PC-3 (cell line): ENCODE measurements at regions not wholly inside any gene's neighbourhood (a gene's known extent, or its start where the extent isn't known, plus 50 kb on each side); places are given as distances from the start of the nearest gene placed in this dataset.

Experiments used
- ATAC-seq: fragments of 200-7000 bp; cut with Tn5 transposase; 2 replicates; pipeline ENCODE4 v1.9.1; 2020; ENCODE audit warnings: mild to moderate bottlenecking, moderate library complexity
- BruUV-seq: library from RNA; stranded (reverse); fragments of 400-500 nt; replicated peaks from 2 replicates; lab custom pipeline; 2021; lab: Mats Ljungman, UMichigan
- CTCF ChIA-PET: fragments of 300-600 bp; sonication (Branson Sonifier 250); formaldehyde crosslinking; loops from one replicate; lab custom pipeline; 2022; ENCODE audit warnings: antibody characterized with exemption; lab: Charles Lee
- POLR2A ChIA-PET: fragments of 300-600 bp; sonication (Branson Sonifier 250); formaldehyde crosslinking; loops from one replicate; lab custom pipeline; 2022; ENCODE audit warnings: antibody characterized with exemption; ENCODE audit not compliant: unreplicated experiment; lab: Charles Lee
- DNase-seq: peaks from one replicate; pipeline ENCODE4 v3.0.0-alpha.2; 2015
- H2AFZ ChIP-seq: fragments of 300-600 bp; sonication (generic); 2 replicates; pipeline ENCODE4 v1.6.0; 2016; ENCODE audit warnings: antibody characterized with exemption, low read length
- H3F3A ChIP-seq: fragments of 300-600 bp; sonication (generic); one replicate; pipeline ENCODE4 v1.6.0; 2017; ENCODE audit warnings: antibody characterized with exemption, low read length, control low read depth, mild to moderate bottlenecking; ENCODE audit not compliant: unreplicated experiment
- H3K27ac ChIP-seq: fragments of 300-600 bp; sonication (generic); 2 replicates; pipeline ENCODE4 v1.5.1; 2016; ENCODE audit warnings: mild to moderate bottlenecking, low read length
- H3K27me3 ChIP-seq: fragments of 300-600 bp; sonication (generic); 2 replicates; pipeline ENCODE4 v1.6.1; 2016; ENCODE audit warnings: low read length, mixed read lengths
- H3K36me3 ChIP-seq: fragments of 300-600 bp; sonication (generic); 2 replicates; pipeline ENCODE4 v1.6.1; 2016; ENCODE audit warnings: low read depth, mixed run types, low read length, mixed read lengths
- H3K4me1 ChIP-seq: fragments of 300-600 bp; sonication (generic); 2 replicates; pipeline ENCODE4 v1.5.1; 2016; ENCODE audit warnings: low read length; ENCODE audit not compliant: insufficient read depth
- H3K4me2 ChIP-seq: fragments of 300-600 bp; sonication (generic); 2 replicates; pipeline ENCODE4 v1.6.0; 2016; ENCODE audit warnings: low read length
- H3K4me3 ChIP-seq: fragments of 300-600 bp; sonication (generic); 2 replicates; pipeline ENCODE4 v1.5.1; 2016; ENCODE audit warnings: mild to moderate bottlenecking, low read length, mixed read lengths
- H3K79me2 ChIP-seq: fragments of 300-600 bp; sonication (generic); 2 replicates; pipeline ENCODE4 v1.6.1; 2017; ENCODE audit warnings: low read length, mixed read lengths
- H3K9ac ChIP-seq: fragments of 300-600 bp; sonication (generic); 2 replicates; pipeline ENCODE4 v1.6.0; 2016; ENCODE audit warnings: mild to moderate bottlenecking, low read length
- H3K9me2 ChIP-seq: fragments of 300-600 bp; sonication (generic); replicated peaks from 2 replicates; pipeline ENCODE4 v1.6.1; 2016; ENCODE audit warnings: mixed run types, low read length, mixed read lengths
- H3K9me3 ChIP-seq: fragments of 300-600 bp; sonication (generic); 2 replicates; pipeline ENCODE4 v1.6.1; 2016; ENCODE audit warnings: low read length, mixed read lengths
- H4K20me1 ChIP-seq: fragments of 300-600 bp; sonication (generic); 2 replicates; pipeline ENCODE4 v1.6.1; 2016; ENCODE audit warnings: low read length, mixed read lengths
- CTCF ChIP-seq: fragments of 300-600 bp; sonication (generic); conservative IDR thresholded peaks from 2 replicates; pipeline ENCODE4 v1.5.1; 2017; ENCODE audit warnings: antibody characterized with exemption, low read depth, mild to moderate bottlenecking, low read length
- EZH2 ChIP-seq: fragments of 300-600 bp; sonication (generic); IDR thresholded peaks from one replicate; pipeline ENCODE4 v1.6.1; 2017; ENCODE audit warnings: antibody characterized with exemption, mild to moderate bottlenecking, low read length; ENCODE audit not compliant: unreplicated experiment
- EZH2phosphoT487 ChIP-seq: fragments of 300-600 bp; sonication (generic); IDR thresholded peaks from 2 replicates; pipeline ENCODE4 v1.6.1; 2018; ENCODE audit warnings: mild to moderate bottlenecking, antibody characterized with exemption, low read length, borderline replicate concordance
- intact Hi-C: fragments of 100-400 bp; cut with micrococcal nuclease; formaldehyde crosslinking; loops from 2 replicates; pipeline ENCODE4 v1.9.0; 2023

GRCh38 chr2:205929246-205929942 lies 156.6 kb downstream of the INO80D start:
- ATAC-seq: no peak
- CTCF ChIA-PET: no interaction called here

GRCh38 chr2:205925373-205926337 lies 160.3 kb downstream of the INO80D start:
- Histone ChIP-seq H3K36me3 (no peaks in the 10 kb centered on the region), H3K27ac (no peak overlapping the region), H3K9ac (no peak overlapping the region), H3K9me3 (no peaks in the 10 kb centered on the region), H3F3A (no peaks in the 10 kb centered on the region), H3K4me1 (0 out of 2 replicates have a peak, but pooled peaks cover 4% of the 10 kb centered on the region), H3K4me3 (peak overlapping the region; percentile 60), H3K9me2 (no peaks in the 10 kb centered on the region), H3K27me3 (peaks cover 77% of the 10 kb centered on the region), H2AFZ (peak overlapping the region; percentile 86), H4K20me1 (no peaks in the 10 kb centered on the region), H3K79me2 (no peaks in the 10 kb centered on the region), H3K4me2 (peak overlapping the region; percentile 91)
- TF ChIP-seq EZH2 (no peak), CTCF (peak; percentile 97), EZH2phosphoT487 (no peak)
- peak; percentile 75 for DNase-seq
- BruUV-seq: no TSS peak
- peak; percentile 97 for ATAC-seq
- POLR2A ChIA-PET: interaction anchor here (0.5 to 0.7 kb wide), 2 partner anchors 18 to 32 kb away, joined by 3 to 5 read pairs; no protein-coding TSS in a partner anchor
- CTCF ChIA-PET: interaction anchor here (0.5 to 0.9 kb wide), 8 partner anchors 9 to 1664 kb away, joined by 3 to 9 read pairs (median 4); no protein-coding TSS in a partner anchor
- intact Hi-C loops: loop anchor here (2.0 to 5.0 kb wide), 3 partner anchors 23 to 243 kb away; partner anchors contain the start of gene NRP2

More at GRCh38 chr2:205929246-205929942, 156.6 kb downstream of the INO80D start:
- TF ChIP-seq EZH2 (no peak), EZH2phosphoT487 (no peak), CTCF (no peak)
- H3K79me2 ChIP-seq: no peaks in the 10 kb centered on the region
- peaks cover 58% of the 10 kb centered on the region for H3K27me3 ChIP-seq
- 0 out of 2 replicates have a peak, but pooled peaks cover 4% of the 10 kb centered on the region for H3K4me1 ChIP-seq
- H2AFZ ChIP-seq: no peak overlapping the region
- BruUV-seq: no TSS peak
- no peaks in the 10 kb centered on the region for H3K36me3 ChIP-seq
- no peak for DNase-seq
- H3K27ac ChIP-seq: no peak overlapping the region
- POLR2A ChIA-PET: no interaction called here
- no peak overlapping the region for H3K4me3 ChIP-seq
- no peaks in the 10 kb centered on the region for H3K9me3 ChIP-seq
- H3K9me2 ChIP-seq: no peaks in the 10 kb centered on the region
- H4K20me1 ChIP-seq: no peaks in the 10 kb centered on the region
- intact Hi-C loops: loop anchor here (5.0 kb wide), 1 partner anchor 247 kb away; the partner anchor contains the start of gene NRP2
- no peak overlapping the region for H3K9ac ChIP-seq
- no peaks in the 10 kb centered on the region for H3F3A ChIP-seq
- no peak overlapping the region for H3K4me2 ChIP-seq
